ENCODE measurements at regions not wholly inside any gene's neighbourhood (a gene's known extent, or its start where the extent isn't known, plus 50 kb on each side); places are given as distances from the start of the nearest gene placed in this dataset.

- no peaks in the 10 kb centered on the region for H3K36me3 ChIP-seq
- no peaks in the 10 kb centered on the region for H3K9me3 ChIP-seq
- intact Hi-C loops (cut with DNase I) = no loop called here
- H3K4me1 ChIP-seq = no peaks in the 10 kb centered on the region
- DNase-seq (ENCODE audit: low spot score in 2 of 2) = no peak
- no peaks in the 10 kb centered on the region for H3K27me3 ChIP-seq
- H3K27ac ChIP-seq = no peak overlapping the region
- TF ChIP-seq, protein P1, sequence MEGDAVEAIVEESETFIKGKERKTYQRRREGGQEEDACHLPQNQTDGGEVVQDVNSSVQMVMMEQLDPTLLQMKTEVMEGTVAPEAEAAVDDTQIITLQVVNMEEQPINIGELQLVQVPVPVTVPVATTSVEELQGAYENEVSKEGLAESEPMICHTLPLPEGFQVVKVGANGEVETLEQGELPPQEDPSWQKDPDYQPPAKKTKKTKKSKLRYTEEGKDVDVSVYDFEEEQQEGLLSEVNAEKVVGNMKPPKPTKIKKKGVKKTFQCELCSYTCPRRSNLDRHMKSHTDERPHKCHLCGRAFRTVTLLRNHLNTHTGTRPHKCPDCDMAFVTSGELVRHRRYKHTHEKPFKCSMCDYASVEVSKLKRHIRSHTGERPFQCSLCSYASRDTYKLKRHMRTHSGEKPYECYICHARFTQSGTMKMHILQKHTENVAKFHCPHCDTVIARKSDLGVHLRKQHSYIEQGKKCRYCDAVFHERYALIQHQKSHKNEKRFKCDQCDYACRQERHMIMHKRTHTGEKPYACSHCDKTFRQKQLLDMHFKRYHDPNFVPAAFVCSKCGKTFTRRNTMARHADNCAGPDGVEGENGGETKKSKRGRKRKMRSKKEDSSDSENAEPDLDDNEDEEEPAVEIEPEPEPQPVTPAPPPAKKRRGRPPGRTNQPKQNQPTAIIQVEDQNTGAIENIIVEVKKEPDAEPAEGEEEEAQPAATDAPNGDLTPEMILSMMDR (IDR thresholded peaks at IDR 0.05) = no peak
- H3K4me3 ChIP-seq = no peak overlapping the region
Measured at GRCh38 chr2:235155163-235155562, 203.3 kb downstream of the SH3BP4 start.

- H3K9me3 ChIP-seq = no peaks in the 10 kb centered on the region
- no peak for DNase-seq (ENCODE audit: low spot score in 2 of 2)
- H3K36me3 ChIP-seq = no peaks in the 10 kb centered on the region
- H3K4me3 ChIP-seq = no peak overlapping the region
- TF ChIP-seq, protein P1 (IDR thresholded peaks at IDR 0.05) = no peak
- intact Hi-C loops (cut with DNase I) = no loop called here
- no peak overlapping the region for H3K27ac ChIP-seq
- H3K4me1 ChIP-seq = no peaks in the 10 kb centered on the region
- H3K27me3 ChIP-seq = no peaks in the 10 kb centered on the region
Measured at GRCh38 chr2:235156055-235156454, 204.2 kb downstream of the SH3BP4 start.

GRCh38 chr2:235157746-235158482 is 206.1 kb downstream of the SH3BP4 start:
- DNase-seq (ENCODE audit: low spot score in 2 of 2) = no peak
- no peaks in the 10 kb centered on the region for H3K36me3 ChIP-seq
- no peaks in the 10 kb centered on the region for H3K9me3 ChIP-seq
- intact Hi-C loops (cut with DNase I) = no loop called here
- H3K27me3 ChIP-seq = no peaks in the 10 kb centered on the region
- TF ChIP-seq, protein P1 (IDR thresholded peaks at IDR 0.05) = no peak
- H3K27ac ChIP-seq = no peak overlapping the region
- no peak overlapping the region for H3K4me3 ChIP-seq
- H3K4me1 ChIP-seq = no peaks in the 10 kb centered on the region

DNA sequence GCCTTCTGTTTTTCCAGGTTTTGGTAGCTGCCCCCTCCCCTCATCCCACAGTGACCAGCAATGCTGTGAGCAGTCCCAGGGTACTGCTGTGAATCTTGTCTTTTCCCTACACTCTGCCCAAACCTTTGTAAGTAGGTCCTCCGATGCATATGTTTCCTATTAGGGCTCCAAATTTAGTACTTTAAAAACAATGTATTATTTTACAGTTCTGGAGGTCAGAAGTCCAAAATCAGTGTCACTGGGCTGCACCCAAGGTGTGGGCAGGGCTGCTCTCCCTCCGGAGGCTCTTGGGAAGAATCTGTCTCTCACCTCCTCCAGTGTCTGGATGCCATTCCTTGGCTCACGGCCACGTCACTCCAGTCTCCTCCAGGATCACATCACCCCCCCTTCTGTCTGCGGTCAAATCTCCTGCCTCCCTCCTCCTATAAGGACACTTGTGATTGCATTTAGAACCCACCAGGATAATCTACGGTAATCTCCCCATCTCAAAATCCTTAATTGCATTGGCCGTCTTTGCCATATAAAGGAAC is 208.5 kb downstream of the SH3BP4 start:
- no peaks in the 10 kb centered on the region for H3K4me1 ChIP-seq
- H3K36me3 ChIP-seq = no peaks in the 10 kb centered on the region
- DNase-seq (ENCODE audit: low spot score in 2 of 2) = no peak
- H3K9me3 ChIP-seq = no peaks in the 10 kb centered on the region
- intact Hi-C loops (cut with DNase I) = no loop called here
- no peaks in the 10 kb centered on the region for H3K27me3 ChIP-seq
- H3K4me3 ChIP-seq = no peak overlapping the region
- TF ChIP-seq, protein P1 (IDR thresholded peaks at IDR 0.05) = no peak
- no peak overlapping the region for H3K27ac ChIP-seq

DNA sequence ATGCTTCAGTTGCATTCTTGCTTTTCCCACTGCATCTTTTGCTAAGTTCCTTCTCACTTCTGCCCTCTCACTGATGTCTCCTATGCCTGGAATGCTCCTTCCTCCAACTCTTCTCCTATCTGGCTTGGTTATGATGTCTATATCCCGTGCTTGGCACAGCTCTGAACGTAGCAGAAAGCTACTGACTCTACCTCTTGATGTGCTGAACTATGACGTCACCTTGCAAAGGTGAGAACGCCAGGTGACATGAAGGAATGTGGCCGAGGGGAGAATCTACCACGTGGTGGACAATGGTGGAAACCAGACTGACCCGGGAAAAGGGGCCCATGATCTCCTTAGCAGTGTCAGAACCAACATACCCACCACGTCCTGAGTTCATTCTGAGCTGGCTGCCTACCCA is 209.7 kb downstream of the SH3BP4 start:
- Histone ChIP-seq H3K4me3 (no peak overlapping the region), H3K4me1 (no peaks in the 10 kb centered on the region), H3K36me3 (no peaks in the 10 kb centered on the region), H3K27me3 (no peaks in the 10 kb centered on the region), H3K27ac (no peak overlapping the region), H3K9me3 (no peaks in the 10 kb centered on the region)
- intact Hi-C loops (cut with DNase I) = no loop called here
- TF ChIP-seq, protein P1 (IDR thresholded peaks at IDR 0.05) = no peak
- DNase-seq (ENCODE audit: low spot score in 2 of 2) = no peak
